ENCODE measurements at regions not wholly inside any gene's neighbourhood (a gene's known extent, or its start where the extent isn't known, plus 50 kb on each side); places are given as distances from the start of the nearest gene placed in this dataset.

- Histone ChIP-seq H3K27me3 (replicated peaks; ENCODE audit: insufficient read depth) (no peaks in the 10 kb centered on the region), H3K27ac (no peak overlapping the region), H3K4me3 (no peak overlapping the region), H3K4me1 (replicated peaks) (peaks cover under 1% of the 10 kb centered on the region), H3K36me3 (no peaks in the 10 kb centered on the region), H3K9me3 (no peaks in the 10 kb centered on the region)
- no peak for DNase-seq (ENCODE audit: low spot score)
- TF ChIP-seq CTCF (IDR thresholded peaks at IDR 0.05) (peak in 2 of 4 experiments; percentile 6 to 7), POLR2AphosphoS5 (IDR thresholded peaks at IDR 0.05) (no peak), POLR2A (IDR thresholded peaks at IDR 0.05) (no peak)
- intact Hi-C loops (cut with DNase I), result no loop called here
- WGBS, result 93% methylated on average over 1 of the region's 1 CpG
Observed at GRCh38 chr5:4520559-4520958, 619.6 kb upstream of the ADAMTS16 start.

- TF ChIP-seq POLR2AphosphoS5 (IDR thresholded peaks at IDR 0.05) (no peak), CTCF (IDR thresholded peaks at IDR 0.05) (no peak), POLR2A (IDR thresholded peaks at IDR 0.05) (no peak)
- intact Hi-C loops (cut with DNase I), result no loop called here
- no peaks in the 10 kb centered on the region for H3K27me3 ChIP-seq (replicated peaks; ENCODE audit: insufficient read depth)
Observed at GRCh38 chr5:4523038-4523437, 617.1 kb upstream of the ADAMTS16 start.

GRCh38 chr5:4531756-4532704 lies 608.1 kb upstream of the ADAMTS16 start:
- TF ChIP-seq CTCF (IDR thresholded peaks at IDR 0.05) (no peak), POLR2A (IDR thresholded peaks at IDR 0.05) (no peak), POLR2AphosphoS5 (IDR thresholded peaks at IDR 0.05) (no peak)
- Histone ChIP-seq H3K4me3 (no peak overlapping the region), H3K27ac (no peak overlapping the region), H3K27me3 (replicated peaks; ENCODE audit: insufficient read depth) (no peaks in the 10 kb centered on the region), H3K36me3 (no peaks in the 10 kb centered on the region), H3K9me3 (no peaks in the 10 kb centered on the region), H3K4me1 (replicated peaks) (no peaks in the 10 kb centered on the region)
- no peak for DNase-seq (ENCODE audit: low spot score)
- 79% methylated on average over 10 of the region's 10 CpGs for WGBS
- intact Hi-C loops (cut with DNase I), result no loop called here

More at GRCh38 chr5:4523038-4523437, 617.1 kb upstream of the ADAMTS16 start:
- Histone ChIP-seq H3K4me3 (no peak overlapping the region), H3K4me1 (replicated peaks) (no peaks in the 10 kb centered on the region), H3K9me3 (no peaks in the 10 kb centered on the region), H3K36me3 (no peaks in the 10 kb centered on the region), H3K27ac (no peak overlapping the region)
- 86% methylated on average over 6 of the region's 6 CpGs for WGBS
- no peak for DNase-seq (ENCODE audit: low spot score)

GRCh38 chr5:4532705-4533080 lies 607.4 kb upstream of the ADAMTS16 start:
- intact Hi-C loops (cut with DNase I), result no loop called here
- WGBS, result 92% methylated on average over 6 of the region's 6 CpGs
- Histone ChIP-seq H3K9me3 (no peaks in the 10 kb centered on the region), H3K36me3 (no peaks in the 10 kb centered on the region), H3K4me3 (no peak overlapping the region), H3K27me3 (replicated peaks; ENCODE audit: insufficient read depth) (no peaks in the 10 kb centered on the region), H3K4me1 (replicated peaks) (no peaks in the 10 kb centered on the region), H3K27ac (no peak overlapping the region)
- TF ChIP-seq CTCF (IDR thresholded peaks at IDR 0.05), result no peak
- no peak for TF ChIP-seq POLR2A (IDR thresholded peaks at IDR 0.05)
- no peak for TF ChIP-seq POLR2AphosphoS5 (IDR thresholded peaks at IDR 0.05)
- DNase-seq (ENCODE audit: low spot score), result no peak

Measured in prostate gland (tissue), 2 donors.